T47D (cell line): ENCODE measurements at regions not wholly inside any gene's neighbourhood (a gene's known extent, or its start where the extent isn't known, plus 50 kb on each side); places are given as distances from the start of the nearest gene placed in this dataset.
A peak's percentile ranks its signal among the peaks of the same experiment; 100 is the strongest.

ENCODE experiments used
- DNase-seq, 2 experiments: peaks; one replicate each; pipeline versions ENCODE4 v3.0.0 to v3.0.0-alpha.2; 2011 to 2012; ENCODE audit warnings: low read depth in 1 of 2, low spot score in 1 of 2
- JUND ChIP-seq: IDR thresholded peaks from 2 replicates; pipeline ENCODE4 v1.6.1; 2012; ENCODE audit warnings: low read depth
- in situ Hi-C: cut with HindIII; loops from 2 replicates; pipeline ENCODE4 v1.10.0; 2016; ENCODE audit warnings: low sequenced_read_pairs, low pct_unique_long_range_greater_than_20kb

DNA sequence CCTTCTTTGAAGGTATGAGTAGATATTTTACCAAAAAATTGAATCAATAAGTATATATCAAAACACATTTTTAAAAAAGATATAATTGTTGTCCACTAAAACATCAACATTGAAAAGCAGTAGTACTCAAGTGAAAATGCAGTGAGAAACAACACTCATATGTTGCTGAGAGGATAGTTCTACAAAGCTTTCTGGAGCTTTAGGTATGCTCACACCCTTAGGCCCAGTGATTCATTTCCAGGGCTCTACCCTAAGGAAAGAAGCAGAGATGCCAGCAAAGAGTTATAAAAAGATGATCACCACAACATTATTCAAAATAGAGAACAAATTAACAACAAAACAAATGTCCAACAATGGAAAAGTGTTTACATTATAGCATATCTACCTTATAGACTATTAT lies 197.3 kb upstream of the CCDC150 start:
- in situ Hi-C loops, result no loop called here
- TF ChIP-seq JUND, result no peak
- no peak for DNase-seq

DNA sequence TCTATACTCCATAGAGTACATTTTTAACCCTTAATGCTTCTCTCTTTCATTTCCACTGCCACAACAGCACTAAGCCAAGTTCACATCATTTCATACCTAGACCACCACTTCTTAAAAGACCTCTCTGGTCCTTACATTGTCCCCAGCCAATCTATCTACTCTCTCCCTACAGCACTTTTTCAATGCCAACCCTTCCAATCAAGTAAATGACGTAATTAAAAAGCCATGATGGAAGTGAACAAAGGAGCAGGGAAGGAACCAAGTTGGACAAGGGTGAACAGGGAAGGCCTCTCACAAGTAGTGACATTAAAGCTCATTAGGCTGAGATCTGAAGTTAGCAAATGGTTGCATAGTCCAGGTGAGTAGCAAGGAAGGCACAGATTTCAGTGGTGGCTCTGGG lies 195.1 kb upstream of the CCDC150 start:
- in situ Hi-C loops, result no loop called here
- DNase-seq, result no peak
- TF ChIP-seq JUND, result no peak

DNA sequence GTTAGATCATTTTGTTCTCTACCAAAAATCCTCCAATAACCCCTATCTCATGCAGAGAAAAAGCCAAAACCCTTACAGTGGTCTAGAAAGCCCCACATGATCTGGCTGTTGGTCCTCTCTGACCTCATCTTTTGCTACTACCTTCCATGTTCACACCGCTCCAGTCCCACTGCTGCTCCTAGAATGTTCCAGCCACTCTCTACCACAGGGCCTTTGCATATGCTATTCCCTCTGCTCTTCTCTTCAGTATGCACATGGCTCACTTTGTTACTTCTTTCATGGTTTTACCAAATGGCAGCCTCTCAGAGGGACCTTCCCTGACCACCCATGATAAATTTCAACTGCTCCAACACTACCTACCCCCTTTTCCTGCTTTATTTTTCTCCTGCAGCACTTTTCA lies 193.5 kb upstream of the CCDC150 start:
- TF ChIP-seq JUND, result no peak
- in situ Hi-C loops, result no loop called here
- DNase-seq, result no peak

DNA sequence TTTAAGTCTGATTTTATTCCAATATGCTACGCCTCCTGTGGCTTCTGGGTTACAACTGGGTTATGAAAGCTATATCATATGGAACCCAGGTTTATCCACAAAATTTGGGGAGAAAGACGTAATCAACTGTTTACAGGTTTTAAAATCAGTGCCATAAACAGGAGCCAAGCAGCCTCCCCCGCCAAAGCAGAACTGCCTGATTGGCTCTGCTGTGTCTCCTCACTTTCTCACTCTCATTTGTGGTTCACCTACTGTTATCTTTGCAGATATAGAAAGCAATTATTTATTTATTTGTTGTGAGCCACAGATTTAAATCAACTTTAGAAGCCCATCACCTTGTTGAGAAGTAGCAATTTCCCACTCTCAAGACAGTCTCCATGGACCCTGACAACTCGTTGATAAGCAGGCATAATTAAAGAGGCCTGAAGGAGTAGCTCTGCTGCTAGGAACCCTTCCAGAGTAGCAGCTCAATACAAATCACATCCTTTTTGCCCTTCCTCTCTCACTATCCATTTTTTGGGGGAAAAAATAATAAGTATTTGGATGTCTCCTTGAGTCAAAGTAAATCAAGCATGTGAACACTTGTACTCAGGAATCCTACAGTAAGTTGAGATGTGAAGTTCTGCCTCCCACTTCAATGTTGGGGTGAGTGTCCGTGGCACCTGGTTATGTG lies 191.0 kb upstream of the CCDC150 start:
- in situ Hi-C loops, result no loop called here
- no peak for DNase-seq
- TF ChIP-seq JUND, result no peak

GRCh38 chr2:196449083-196449482 lies 190.4 kb upstream of the CCDC150 start:
- TF ChIP-seq JUND, result no peak
- in situ Hi-C loops, result no loop called here
- no peak for DNase-seq

GRCh38 chr2:196452758-196453157 lies 186.8 kb upstream of the CCDC150 start:
- TF ChIP-seq JUND, result no peak
- in situ Hi-C loops, result no loop called here
- no peak for DNase-seq

GRCh38 chr2:196453613-196454047 lies 185.9 kb upstream of the CCDC150 start:
- TF ChIP-seq JUND, result no peak
- DNase-seq, result peak in 1 of 2 experiments; percentile 54
- in situ Hi-C loops, result no loop called here

DNA sequence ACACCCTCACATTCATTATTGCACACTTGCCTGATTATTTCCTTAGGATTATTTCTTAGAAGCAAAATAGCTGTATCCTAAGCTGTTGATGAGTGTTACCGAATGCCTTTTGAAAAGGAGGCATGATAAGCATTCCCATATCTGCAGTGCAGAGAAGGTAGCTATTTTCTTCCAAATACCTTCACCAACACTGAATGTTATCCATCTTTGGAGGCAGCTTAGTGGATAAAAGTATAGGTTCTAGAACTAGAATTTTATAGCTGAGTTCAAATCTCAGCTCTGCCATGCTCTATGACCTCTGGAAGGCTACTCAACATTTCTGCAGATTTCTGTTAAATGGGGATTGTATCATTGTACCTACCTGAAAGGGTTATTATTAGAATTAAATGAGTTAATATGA lies 185.0 kb upstream of the CCDC150 start:
- in situ Hi-C loops, result no loop called here
- no peak for TF ChIP-seq JUND
- no peak for DNase-seq

GRCh38 chr2:196459539-196459938 lies 180.0 kb upstream of the CCDC150 start:
- in situ Hi-C loops, result no loop called here
- no peak for TF ChIP-seq JUND
- no peak for DNase-seq

- in situ Hi-C loops, result no loop called here
- no peak for TF ChIP-seq JUND
- DNase-seq, result no peak
These were observed 175.8 kb upstream of the CCDC150 start for GRCh38 chr2:196463706-196464105.

- DNase-seq, result no peak
- in situ Hi-C loops, result no loop called here
- no peak for TF ChIP-seq JUND
These were observed 175.2 kb upstream of the CCDC150 start for GRCh38 chr2:196464311-196464710.

DNA sequence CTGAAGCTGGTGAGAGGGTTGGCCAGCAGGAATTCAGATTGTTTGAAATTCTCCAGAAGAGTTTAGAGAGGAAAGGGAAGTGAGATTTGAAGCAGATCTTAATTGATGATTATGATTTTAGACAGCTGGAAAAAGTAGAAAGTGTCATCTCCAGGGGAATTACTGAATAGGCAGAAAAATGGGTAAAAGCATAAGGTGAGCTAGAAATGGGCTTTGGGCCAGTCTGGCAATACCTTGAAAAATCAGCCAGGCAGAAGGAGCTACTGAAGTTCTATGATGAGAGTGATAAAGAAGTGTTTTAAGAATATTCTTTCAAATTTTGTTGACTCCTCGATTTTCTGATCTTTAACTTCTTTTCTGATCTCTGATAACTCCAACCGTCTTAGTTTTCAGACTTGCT lies 172.9 kb upstream of the CCDC150 start:
- TF ChIP-seq JUND, result no peak
- no peak for DNase-seq
- in situ Hi-C loops, result no loop called here

DNA sequence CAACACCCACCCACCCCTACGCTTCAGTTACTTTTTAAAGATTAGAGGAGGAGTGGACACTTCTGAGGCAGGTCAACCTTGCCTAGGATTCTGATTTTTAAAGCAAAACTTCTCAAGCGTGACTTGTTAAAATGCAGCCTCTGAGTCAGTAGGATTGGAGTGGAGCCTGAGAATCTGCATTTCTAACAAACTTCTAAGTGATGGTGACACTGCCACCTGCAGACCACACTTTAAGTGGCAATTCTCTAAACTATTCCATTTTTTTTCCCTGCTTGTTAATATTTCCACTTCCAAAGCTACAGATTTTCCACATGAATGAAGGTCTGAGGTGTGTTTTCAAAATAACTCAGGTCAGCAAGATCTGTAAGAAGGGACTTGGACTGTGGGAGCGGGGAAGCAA lies 171.1 kb upstream of the CCDC150 start:
- no peak for TF ChIP-seq JUND
- in situ Hi-C loops, result no loop called here
- no peak for DNase-seq

- no peak for TF ChIP-seq JUND
- in situ Hi-C loops, result no loop called here
- DNase-seq, result no peak
These were observed 165.9 kb upstream of the CCDC150 start for GRCh38 chr2:196473617-196474016.
